Keratinocyte (primary cell): ENCODE measurements at regions not wholly inside any gene's neighbourhood (a gene's known extent, or its start where the extent isn't known, plus 50 kb on each side); places are given as distances from the start of the nearest gene placed in this dataset.

Experiments
- EZH2 ChIP-seq: IDR thresholded peaks from one replicate; pipeline ENCODE4 v1.6.1; 2012; ENCODE audit warnings: inconsistent platforms, mild to moderate bottlenecking, low read length, moderate library complexity
- TF ChIP-seq, protein P1 (sequence below), 3 experiments: IDR thresholded peaks in 1 of 3; conservative IDR thresholded peaks in 1 of 3; optimal IDR thresholded peaks in 1 of 3; 2 replicates in 2 of 3; 3 replicates in 1 of 3; pipeline versions ENCODE3 to v1.5.1; 2011; ENCODE audit warnings: low read length in 3 of 3, mild to moderate bottlenecking in 3 of 3, moderate library complexity in 2 of 3, control low read depth in 1 of 3, inconsistent platforms in 1 of 3; ENCODE audit not compliant: insufficient read depth in 2 of 3; ENCODE audit errors: extremely low read depth in 1 of 3

DNA sequence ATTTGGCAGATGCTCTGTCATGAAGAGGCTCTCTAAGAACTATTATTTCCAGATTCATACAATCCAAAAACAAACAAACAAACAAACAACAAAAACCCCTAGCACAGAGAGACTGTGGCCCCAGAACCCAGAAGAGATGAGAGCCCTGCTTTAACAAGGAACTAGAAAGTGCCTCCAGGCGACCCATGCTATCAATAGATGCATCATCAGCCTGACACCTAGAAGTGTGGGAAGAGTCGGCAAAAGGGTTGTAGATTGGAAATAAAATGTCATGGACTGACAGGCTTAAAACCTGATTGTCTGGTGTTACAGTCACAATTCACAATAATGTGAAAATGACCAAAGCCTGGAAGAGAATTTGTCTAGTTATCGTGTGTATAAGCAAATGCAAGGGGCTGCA is 50.6 kb upstream of the FLRT2 start:
- TF ChIP-seq, protein P1, sequence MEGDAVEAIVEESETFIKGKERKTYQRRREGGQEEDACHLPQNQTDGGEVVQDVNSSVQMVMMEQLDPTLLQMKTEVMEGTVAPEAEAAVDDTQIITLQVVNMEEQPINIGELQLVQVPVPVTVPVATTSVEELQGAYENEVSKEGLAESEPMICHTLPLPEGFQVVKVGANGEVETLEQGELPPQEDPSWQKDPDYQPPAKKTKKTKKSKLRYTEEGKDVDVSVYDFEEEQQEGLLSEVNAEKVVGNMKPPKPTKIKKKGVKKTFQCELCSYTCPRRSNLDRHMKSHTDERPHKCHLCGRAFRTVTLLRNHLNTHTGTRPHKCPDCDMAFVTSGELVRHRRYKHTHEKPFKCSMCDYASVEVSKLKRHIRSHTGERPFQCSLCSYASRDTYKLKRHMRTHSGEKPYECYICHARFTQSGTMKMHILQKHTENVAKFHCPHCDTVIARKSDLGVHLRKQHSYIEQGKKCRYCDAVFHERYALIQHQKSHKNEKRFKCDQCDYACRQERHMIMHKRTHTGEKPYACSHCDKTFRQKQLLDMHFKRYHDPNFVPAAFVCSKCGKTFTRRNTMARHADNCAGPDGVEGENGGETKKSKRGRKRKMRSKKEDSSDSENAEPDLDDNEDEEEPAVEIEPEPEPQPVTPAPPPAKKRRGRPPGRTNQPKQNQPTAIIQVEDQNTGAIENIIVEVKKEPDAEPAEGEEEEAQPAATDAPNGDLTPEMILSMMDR (optimal IDR thresholded peaks at IDR 0.05 in 1 of 3, IDR thresholded peaks at IDR 0.05 in 1 of 3, conservative IDR thresholded peaks at IDR 0.05 in 1 of 3; ENCODE audit: extremely low read depth in 1 of 3, insufficient read depth in 2 of 3, low read length in 3 of 3): no peak
- no peak for TF ChIP-seq EZH2
